K562 (cell line): ENCODE measurements at regions not wholly inside any gene's neighbourhood (a gene's known extent, or its start where the extent isn't known, plus 50 kb on each side); places are given as distances from the start of the nearest gene placed in this dataset.

Source experiments
- ATAC-seq: fragments of 200-7000 bp; cut with Tn5 transposase; 3 replicates; pipeline ENCODE4 v1.9.1; 2020; ENCODE audit warnings: moderate library complexity
- BruUV-seq: library from RNA; stranded (reverse); fragments of 400-500 nt; replicated peaks from 2 replicates; lab custom pipeline; 2021; lab: Mats Ljungman, UMichigan
- CTCF ChIA-PET: fragments of 300-600 bp; formaldehyde crosslinking; extraction: SDS; loops from one replicate; lab custom pipeline; 2021; ENCODE audit warnings: low intra/inter-chr PET ratio; lab: Yijun Ruan, JAX
- POLR2A ChIA-PET: fragments of 300-600, 350-650 bp; sonication (Branson Sonifier 250); formaldehyde crosslinking; extraction: SDS; loops from one replicate; lab custom pipeline; 2021; ENCODE audit warnings: antibody characterized with exemption, inconsistent platforms; lab: Yijun Ruan, JAX
- DNase-seq, 4 experiments: peaks; one replicate each; pipeline versions ENCODE4 v3.0.0 to v3.0.0-alpha.2; 2011 to 2018; ENCODE audit warnings: low spot score in 3 of 4, mixed read lengths in 3 of 4; ENCODE audit errors: extremely low read depth in 1 of 4
- FAIRE-seq: peaks from 2 replicates; lab custom pipeline; 2011; peaks lifted over from hg19 to GRCh38; lab: Jason Lieb, UNC
- H2AFZ ChIP-seq: 2 replicates; pipeline ENCODE4 v1.6.0; 2011; ENCODE audit warnings: low read depth, low read length, control low read depth, inconsistent platforms
- H3K27ac ChIP-seq: fragments of 200-600 bp; 3 replicates; pipeline ENCODE4 v1.8.0; 2011; ENCODE audit warnings: low read depth, mild to moderate bottlenecking, control low read depth, inconsistent platforms, low read length, moderate library complexity, mixed read lengths; ENCODE audit errors: extremely low read depth
- H3K27me3 ChIP-seq, 2 experiments: fragments of 300-600 bp in 1 of 2; 2 replicates in 1 of 2; 3 replicates in 1 of 2; pipeline versions ENCODE4 v1.6.0 to v1.8.0; 2011; ENCODE audit warnings: inconsistent platforms in 2 of 2, low read length in 2 of 2, mild to moderate bottlenecking in 1 of 2, mixed read lengths in 1 of 2, moderate library complexity in 1 of 2; ENCODE audit not compliant: control insufficient read depth in 2 of 2, insufficient read depth in 2 of 2
- H3K36me3 ChIP-seq: fragments of 300-600 bp; 3 replicates; pipeline ENCODE4 v1.8.0; 2011; ENCODE audit warnings: mild to moderate bottlenecking, low read length, inconsistent platforms; ENCODE audit not compliant: control insufficient read depth, insufficient read depth
- H3K4me1 ChIP-seq, 2 experiments: fragments of 200-600 bp in 1 of 2; replicated peaks in 1 of 2; 2 replicates in 1 of 2; 3 replicates in 1 of 2; pipeline versions ENCODE4 v1.5.1 to v1.8.0; 2011; ENCODE audit warnings: inconsistent platforms in 2 of 2, low read length in 2 of 2, mild to moderate bottlenecking in 1 of 2, mixed read lengths in 1 of 2, moderate library complexity in 1 of 2; ENCODE audit not compliant: control insufficient read depth in 2 of 2, insufficient read depth in 2 of 2
- H3K4me2 ChIP-seq: 2 replicates; pipeline ENCODE4 v1.6.1; 2011; ENCODE audit warnings: low read length, control low read depth, inconsistent platforms, mixed read lengths; ENCODE audit not compliant: insufficient read depth
- H3K4me3 ChIP-seq: fragments of 200-600 bp; sonication (generic), shearing (Covaris generic); 2 replicates; pipeline ENCODE4 v1.5.1; 2016; ENCODE audit warnings: control low read depth, inconsistent platforms
- H3K79me2 ChIP-seq: fragments of 200-600 bp; 3 replicates; pipeline ENCODE4 v1.8.0; 2011; ENCODE audit warnings: low read length, inconsistent platforms; ENCODE audit not compliant: control insufficient read depth, insufficient read depth
- H3K9ac ChIP-seq, 2 experiments: 2 replicates each; pipeline versions ENCODE4 v1.6.0 to v1.6.1; 2011; ENCODE audit warnings: low read depth in 2 of 2, low read length in 2 of 2, control low read depth in 1 of 2, inconsistent platforms in 1 of 2, mild to moderate bottlenecking in 1 of 2, mixed read lengths in 1 of 2; ENCODE audit not compliant: insufficient read depth in 1 of 2
- H3K9me1 ChIP-seq: one replicate; pipeline ENCODE4 v1.6.0; 2011; ENCODE audit warnings: inconsistent platforms, mild to moderate bottlenecking, low read length, moderate library complexity; ENCODE audit not compliant: control insufficient read depth, insufficient read depth
- H3K9me3 ChIP-seq: replicated peaks from 2 replicates; pipeline ENCODE4 v1.5.1; 2011; ENCODE audit warnings: low read depth, low read length, inconsistent platforms; ENCODE audit not compliant: control insufficient read depth, insufficient read depth
- H4K20me1 ChIP-seq: replicated peaks from 2 replicates; pipeline ENCODE4 v1.6.1; 2011; ENCODE audit warnings: low read length, inconsistent platforms, mixed read lengths; ENCODE audit not compliant: control insufficient read depth, insufficient read depth
- EGR1 ChIP-seq: fragments of 450-650 bp; conservative IDR thresholded peaks from 2 replicates; pipeline ENCODE4 v1.6.1; 2017; ENCODE audit warnings: mild to moderate bottlenecking
- FOXA3 ChIP-seq, 2 experiments: fragments of 450-650 bp in 1 of 2; sonication (generic) in 1 of 2; formaldehyde crosslinking; IDR thresholded peaks in 1 of 2; conservative IDR thresholded peaks in 1 of 2; 2 replicates each; pipeline versions ENCODE4 v1.4.0 to v1.8.0; 2020 to 2022; ENCODE audit warnings: mild to moderate bottlenecking in 2 of 2, missing genetic modification reagents in 1 of 2
- GABPA ChIP-seq: fragments of 200-800 bp; sonication (Bioruptor generic); conservative IDR thresholded peaks from 2 replicates; pipeline ENCODE4 v1.6.1; 2016; ENCODE audit warnings: low read depth, missing genetic modification characterization, missing compliant biosample characterization
- HDAC3 ChIP-seq: fragments of 450-650 bp; IDR thresholded peaks from 2 replicates; pipeline ENCODE4 v1.6.1; 2018; ENCODE audit warnings: borderline replicate concordance, mild to moderate bottlenecking, moderate library complexity; ENCODE audit not compliant: partially characterized antibody
- NFIC ChIP-seq: fragments of 450-650 bp; IDR thresholded peaks from 2 replicates; pipeline ENCODE4 v1.6.1; 2017; ENCODE audit warnings: mild to moderate bottlenecking, inconsistent platforms
- ZNF274 ChIP-seq: IDR thresholded peaks from 2 replicates; pipeline ENCODE4 v1.6.1; 2011; ENCODE audit warnings: low read depth, mild to moderate bottlenecking, low read length, moderate library complexity, borderline replicate concordance
- ZNF507 ChIP-seq: conservative IDR thresholded peaks from 2 replicates; pipeline ENCODE4 v1.6.1; 2017; ENCODE audit warnings: missing genetic modification characterization, missing compliant biosample characterization
- WGBS: fragments of 100-300 bp; shearing (Covaris generic); methylation state at CpG from one replicate; pipeline ENCODE4 v1.1.6; 2016; ENCODE audit warnings: low coverage, mixed read lengths; ENCODE audit not compliant: insufficient coverage; ENCODE audit errors: missing lambda C conversion rate; 5-methylcytosine and 5-hydroxymethylcytosine counted together
- in situ Hi-C: fragments of 300-500 bp; cut with MboI; formaldehyde crosslinking; loops from 4 replicates; pipeline ENCODE4 v1.15.0; 2018; ENCODE audit warnings: inconsistent platforms, mixed read lengths
- intact Hi-C: fragments of 100-400 bp; cut with micrococcal nuclease; formaldehyde crosslinking; loops from 2 replicates; pipeline ENCODE4 v1.14.2; 2022
- TF ChIP-seq, protein P1 (sequence below): sonication (generic); formaldehyde crosslinking; IDR thresholded peaks from 2 replicates; pipeline ENCODE4 v1.8.0; 2022; ENCODE audit warnings: mild to moderate bottlenecking, missing genetic modification reagents
- TF ChIP-seq, protein P2 (sequence below): fragments of 250-450 bp; sonication (Bioruptor Pico); IDR thresholded peaks from 2 replicates; pipeline ENCODE4 v1.4.0; 2020; ENCODE audit warnings: mild to moderate bottlenecking

DNA sequence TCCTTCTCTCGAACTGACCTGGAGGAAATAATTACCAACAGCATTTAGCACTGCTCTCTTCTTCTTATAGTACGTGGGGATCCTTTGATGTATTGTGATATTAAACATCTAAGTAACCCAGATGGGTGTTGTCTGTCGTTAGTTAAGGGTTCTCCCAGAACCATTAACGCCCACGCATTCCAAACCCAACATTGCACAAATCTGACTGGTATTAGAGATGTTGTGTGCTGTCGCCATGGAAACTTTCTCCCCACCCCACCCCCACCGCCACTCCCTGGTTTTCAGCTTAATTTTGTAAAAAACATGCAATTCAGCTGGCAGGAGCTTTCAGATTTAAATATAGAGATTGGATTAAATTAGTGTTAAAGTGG, 1495.2 kb downstream of the TBC1D22A start:
- BruUV-seq: no TSS peak
- POLR2A ChIA-PET: no interaction called here
- H2AFZ ChIP-seq: no peak overlapping the region

DNA sequence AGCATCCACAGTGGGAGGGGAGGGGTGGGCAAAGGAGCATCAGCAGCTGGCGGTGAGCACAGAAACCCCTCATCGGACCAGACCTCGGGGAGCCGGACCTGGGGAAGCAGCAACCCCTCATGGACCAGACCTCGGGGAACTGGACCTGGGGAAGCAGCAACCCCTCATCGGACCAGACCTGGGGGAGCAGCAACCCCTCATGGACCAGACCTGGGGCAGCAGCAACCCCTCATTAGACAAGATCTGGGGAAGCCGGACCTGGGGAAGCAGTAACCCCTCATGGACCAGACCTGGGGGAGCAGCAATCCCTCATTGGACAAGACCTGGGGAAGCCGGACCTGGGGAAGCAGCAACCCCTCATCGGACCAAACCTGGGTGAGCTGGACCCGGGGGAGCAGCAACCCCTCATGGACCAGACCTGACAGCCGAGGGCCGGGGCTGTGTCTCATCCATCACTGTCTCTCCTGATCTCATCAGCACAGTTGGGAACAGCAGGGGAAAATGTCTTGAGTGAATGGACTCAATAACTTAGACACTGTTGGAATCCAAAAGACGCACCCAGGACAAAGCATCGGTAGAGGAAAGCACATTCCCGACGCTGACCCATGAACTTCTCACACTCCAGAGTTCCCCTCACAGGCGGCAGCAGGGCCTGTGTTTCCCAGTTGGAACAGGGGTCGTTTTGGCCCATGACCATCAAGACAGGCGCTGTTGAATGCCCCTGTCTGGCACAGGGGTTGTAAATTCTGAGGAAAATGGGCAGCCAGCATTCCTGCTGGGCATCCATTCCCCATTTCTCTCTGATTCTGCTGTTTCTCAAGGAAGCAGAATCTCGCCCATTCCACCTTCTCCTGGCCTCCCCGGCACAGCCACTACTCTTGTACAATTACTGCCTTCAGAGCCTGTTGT, 1494.6 kb downstream of the TBC1D22A start:
- DNase-seq: no peak
- in situ Hi-C loops (no loop called here), intact Hi-C loops (no loop called here)
- Histone ChIP-seq H3K9ac (no peak overlapping the region), H3K79me2 (no peaks in the 10 kb centered on the region), H3K4me3 (no peak overlapping the region), H3K9me3 (no peaks in the 10 kb centered on the region), H2AFZ (no peak overlapping the region), H3K36me3 (no peaks in the 10 kb centered on the region), H3K4me2 (no peak overlapping the region), H3K9me1 (no peaks in the 10 kb centered on the region), H3K27ac (no peak overlapping the region), H3K4me1 (no peaks in the 10 kb centered on the region), H3K27me3 (peaks cover 0 to 15% of the 10 kb centered on the region in 2 experiments; a peak in 3 of 5 replicates), H4K20me1 (no peaks in the 10 kb centered on the region)
- CTCF ChIA-PET: no interaction called here
- WGBS: under 1% methylated on average over 19 of the region's 21 CpGs
- FAIRE-seq: no peak
- POLR2A ChIA-PET: no interaction called here
- no peak for ATAC-seq
- BruUV-seq: no TSS peak
- TF ChIP-seq, protein P1, sequence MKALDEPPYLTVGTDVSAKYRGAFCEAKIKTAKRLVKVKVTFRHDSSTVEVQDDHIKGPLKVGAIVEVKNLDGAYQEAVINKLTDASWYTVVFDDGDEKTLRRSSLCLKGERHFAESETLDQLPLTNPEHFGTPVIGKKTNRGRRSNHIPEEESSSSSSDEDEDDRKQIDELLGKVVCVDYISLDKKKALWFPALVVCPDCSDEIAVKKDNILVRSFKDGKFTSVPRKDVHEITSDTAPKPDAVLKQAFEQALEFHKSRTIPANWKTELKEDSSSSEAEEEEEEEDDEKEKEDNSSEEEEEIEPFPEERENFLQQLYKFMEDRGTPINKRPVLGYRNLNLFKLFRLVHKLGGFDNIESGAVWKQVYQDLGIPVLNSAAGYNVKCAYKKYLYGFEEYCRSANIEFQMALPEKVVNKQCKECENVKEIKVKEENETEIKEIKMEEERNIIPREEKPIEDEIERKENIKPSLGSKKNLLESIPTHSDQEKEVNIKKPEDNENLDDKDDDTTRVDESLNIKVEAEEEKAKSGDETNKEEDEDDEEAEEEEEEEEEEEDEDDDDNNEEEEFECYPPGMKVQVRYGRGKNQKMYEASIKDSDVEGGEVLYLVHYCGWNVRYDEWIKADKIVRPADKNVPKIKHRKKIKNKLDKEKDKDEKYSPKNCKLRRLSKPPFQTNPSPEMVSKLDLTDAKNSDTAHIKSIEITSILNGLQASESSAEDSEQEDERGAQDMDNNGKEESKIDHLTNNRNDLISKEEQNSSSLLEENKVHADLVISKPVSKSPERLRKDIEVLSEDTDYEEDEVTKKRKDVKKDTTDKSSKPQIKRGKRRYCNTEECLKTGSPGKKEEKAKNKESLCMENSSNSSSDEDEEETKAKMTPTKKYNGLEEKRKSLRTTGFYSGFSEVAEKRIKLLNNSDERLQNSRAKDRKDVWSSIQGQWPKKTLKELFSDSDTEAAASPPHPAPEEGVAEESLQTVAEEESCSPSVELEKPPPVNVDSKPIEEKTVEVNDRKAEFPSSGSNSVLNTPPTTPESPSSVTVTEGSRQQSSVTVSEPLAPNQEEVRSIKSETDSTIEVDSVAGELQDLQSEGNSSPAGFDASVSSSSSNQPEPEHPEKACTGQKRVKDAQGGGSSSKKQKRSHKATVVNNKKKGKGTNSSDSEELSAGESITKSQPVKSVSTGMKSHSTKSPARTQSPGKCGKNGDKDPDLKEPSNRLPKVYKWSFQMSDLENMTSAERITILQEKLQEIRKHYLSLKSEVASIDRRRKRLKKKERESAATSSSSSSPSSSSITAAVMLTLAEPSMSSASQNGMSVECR (CRISPR knock-in tag): no peak
- no peak for TF ChIP-seq FOXA3 (CRISPR knock-in tag; conservative IDR thresholded peaks at IDR 0.05 in 1 of 2, IDR thresholded peaks at IDR 0.05 in 1 of 2)
- TF ChIP-seq ZNF274: no peak
- TF ChIP-seq NFIC: no peak
- no peak for TF ChIP-seq ZNF507 (tag)
- no peak for TF ChIP-seq HDAC3
- TF ChIP-seq, protein P2, sequence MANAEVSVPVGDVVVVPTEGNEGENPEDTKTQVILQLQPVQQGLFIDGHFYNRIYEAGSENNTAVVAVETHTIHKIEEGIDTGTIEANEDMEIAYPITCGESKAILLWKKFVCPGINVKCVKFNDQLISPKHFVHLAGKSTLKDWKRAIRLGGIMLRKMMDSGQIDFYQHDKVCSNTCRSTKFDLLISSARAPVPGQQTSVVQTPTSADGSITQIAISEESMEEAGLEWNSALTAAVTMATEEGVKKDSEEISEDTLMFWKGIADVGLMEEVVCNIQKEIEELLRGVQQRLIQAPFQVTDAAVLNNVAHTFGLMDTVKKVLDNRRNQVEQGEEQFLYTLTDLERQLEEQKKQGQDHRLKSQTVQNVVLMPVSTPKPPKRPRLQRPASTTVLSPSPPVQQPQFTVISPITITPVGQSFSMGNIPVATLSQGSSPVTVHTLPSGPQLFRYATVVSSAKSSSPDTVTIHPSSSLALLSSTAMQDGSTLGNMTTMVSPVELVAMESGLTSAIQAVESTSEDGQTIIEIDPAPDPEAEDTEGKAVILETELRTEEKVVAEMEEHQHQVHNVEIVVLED: no peak

More for the DNA sequence above, 1495.2 kb downstream of the TBC1D22A start:
- intact Hi-C loops (no loop called here), in situ Hi-C loops (no loop called here)
- no peaks in the 10 kb centered on the region for H3K79me2 ChIP-seq
- no peaks in the 10 kb centered on the region for H4K20me1 ChIP-seq
- DNase-seq (no peak), ATAC-seq (no peak), FAIRE-seq (no peak)
- H3K4me2 ChIP-seq: no peak overlapping the region
- WGBS: 2% methylated on average over 5 of the region's 7 CpGs
- H3K4me3 ChIP-seq: no peak overlapping the region
- no peaks in the 10 kb centered on the region for H3K36me3 ChIP-seq
- H3K9ac ChIP-seq: no peak overlapping the region
- TF ChIP-seq GABPA (tag): no peak
- TF ChIP-seq EGR1: 0 out of 2 replicates have a peak, but pooled peaks have one; percentile 18
- peaks cover 0 to 15% of the 10 kb centered on the region in 2 experiments; a peak in 3 of 5 replicates for H3K27me3 ChIP-seq
- CTCF ChIA-PET: no interaction called here
- no peak overlapping the region for H3K27ac ChIP-seq
- no peaks in the 10 kb centered on the region for H3K4me1 ChIP-seq
- H3K9me1 ChIP-seq: no peaks in the 10 kb centered on the region
- H3K9me3 ChIP-seq: no peaks in the 10 kb centered on the region
